GM23338 (cell line): ENCODE measurements at regions not wholly inside any gene's neighbourhood (a gene's known extent, or its start where the extent isn't known, plus 50 kb on each side); places are given as distances from the start of the nearest gene placed in this dataset.

ENCODE experiments used
- ATAC-seq: fragments of 200-7000 bp; cut with Tn5 transposase; 3 replicates; pipeline ENCODE4 v1.9.1; 2020
- DNase-seq: peaks from one replicate; pipeline ENCODE4 v3.0.0-alpha.2; 2015; ENCODE audit warnings: low spot score
- H2AFZ ChIP-seq: fragments of 200-600 bp; sonication (generic); 2 replicates; pipeline ENCODE4 v1.8.0; 2016; ENCODE audit warnings: antibody characterized with exemption, mild to moderate bottlenecking, moderate library complexity
- H3F3A ChIP-seq: fragments of 200-600 bp; sonication (generic); replicated peaks from 2 replicates; pipeline ENCODE4 v1.8.0; 2017; ENCODE audit warnings: antibody characterized with exemption, mixed run types, low read depth
- H3K27ac ChIP-seq: fragments of 200-600 bp; sonication (generic); 2 replicates; pipeline ENCODE4 v1.6.1; 2016; ENCODE audit warnings: low read depth
- H3K27me3 ChIP-seq: fragments of 200-600 bp; sonication (generic); 2 replicates; pipeline ENCODE4 v1.8.0; 2016; ENCODE audit warnings: mild to moderate bottlenecking, mixed run types, moderate library complexity; ENCODE audit not compliant: insufficient read depth
- H3K36me3 ChIP-seq: fragments of 200-600 bp; sonication (generic); 2 replicates; pipeline ENCODE4 v1.8.0; 2016; ENCODE audit warnings: mild to moderate bottlenecking; ENCODE audit not compliant: insufficient read depth
- H3K4me1 ChIP-seq: fragments of 200-600 bp; sonication (generic); 2 replicates; pipeline ENCODE4 v1.8.0; 2016; ENCODE audit warnings: mild to moderate bottlenecking, moderate library complexity; ENCODE audit not compliant: insufficient read depth
- H3K4me2 ChIP-seq: fragments of 200-600 bp; sonication (generic); 2 replicates; pipeline ENCODE4 v1.7.1; 2017; ENCODE audit warnings: mixed run types
- H3K4me3 ChIP-seq: fragments of 200-600 bp; sonication (generic); 2 replicates; pipeline ENCODE4 v1.6.1; 2016; ENCODE audit warnings: mixed run types
- H3K79me2 ChIP-seq: fragments of 200-600 bp; sonication (generic); replicated peaks from 2 replicates; pipeline ENCODE4 v1.8.0; 2017; ENCODE audit warnings: mild to moderate bottlenecking; ENCODE audit not compliant: insufficient read depth
- H3K9me2 ChIP-seq: fragments of 200-600 bp; sonication (generic); 2 replicates; pipeline ENCODE4 v1.8.0; 2017; ENCODE audit not compliant: insufficient read depth
- H4K20me1 ChIP-seq: fragments of 200-600 bp; sonication (generic); replicated peaks from 2 replicates; pipeline ENCODE4 v1.8.0; 2017; ENCODE audit warnings: mild to moderate bottlenecking; ENCODE audit not compliant: insufficient read depth
- H3K27ac Mint-ChIP-seq: 2 replicates; pipeline ENCODE4 v1.8.0; 2020; ENCODE audit warnings: inconsistent platforms, mild to moderate bottlenecking, moderate library complexity, mixed read lengths
- H3K27me3 Mint-ChIP-seq: 3 replicates; pipeline ENCODE4 v1.8.0; 2022; ENCODE audit warnings: low read depth, mild to moderate bottlenecking, moderate library complexity, mixed read lengths, inconsistent platforms; ENCODE audit not compliant: insufficient read depth, poor library complexity
- H3K36me3 Mint-ChIP-seq: 3 replicates; pipeline ENCODE4 v1.8.0; 2021; ENCODE audit warnings: low read depth, mild to moderate bottlenecking, inconsistent platforms, moderate library complexity, mixed read lengths
- H3K4me1 Mint-ChIP-seq: 3 replicates; pipeline ENCODE4 v1.8.0; 2020; ENCODE audit warnings: mild to moderate bottlenecking, inconsistent platforms, mixed read lengths
- H3K4me3 Mint-ChIP-seq: 3 replicates; pipeline ENCODE4 v1.8.0; 2021; ENCODE audit warnings: moderate library complexity, mild to moderate bottlenecking, inconsistent platforms, mixed read lengths
- H3K9me3 Mint-ChIP-seq: 3 replicates; pipeline ENCODE4 v1.8.0; 2020; ENCODE audit warnings: moderate library complexity, mild to moderate bottlenecking, inconsistent platforms, mixed read lengths
- EZH2phosphoT487 ChIP-seq: fragments of 200-600 bp; sonication (generic); IDR thresholded peaks from one replicate; pipeline ENCODE4 v1.8.1; 2018; ENCODE audit warnings: antibody characterized with exemption; ENCODE audit not compliant: unreplicated experiment
- JUNB ChIP-seq: IDR thresholded peaks from one replicate; pipeline ENCODE4 v1.6.1; 2016; ENCODE audit warnings: antibody characterized with exemption; ENCODE audit not compliant: unreplicated experiment
- NANOG ChIP-seq: IDR thresholded peaks from 2 replicates; pipeline ENCODE4 v1.6.1; 2016; ENCODE audit warnings: antibody characterized with exemption, borderline replicate concordance
- POLR2AphosphoS5 ChIP-seq: IDR thresholded peaks from 2 replicates; pipeline ENCODE4 v1.6.1; 2016; ENCODE audit warnings: antibody characterized with exemption, low read depth
- ZNF114 ChIP-seq: fragments of 250-450 bp; sonication (Bioruptor Pico); IDR thresholded peaks from 2 replicates; pipeline ENCODE4 v1.5.0; 2020; ENCODE audit warnings: mild to moderate bottlenecking, moderate library complexity
- ZNF331 ChIP-seq: fragments of 250-450 bp; sonication (Bioruptor Pico); IDR thresholded peaks from 2 replicates; pipeline ENCODE4 v1.5.0; 2020; ENCODE audit warnings: low read depth, mild to moderate bottlenecking, moderate library complexity
- TF ChIP-seq, protein P1 (sequence below), 2 experiments: fragments of 200-600 bp in 1 of 2; sonication (generic) in 1 of 2; conservative IDR thresholded peaks; 2 replicates each; pipeline versions ENCODE4 v1.5.1 to v1.6.1; 2016 to 2017; ENCODE audit warnings: antibody characterized with exemption in 2 of 2, low read depth in 2 of 2, mild to moderate bottlenecking in 2 of 2, moderate library complexity in 1 of 2
- TF ChIP-seq, protein P2 (sequence below): IDR thresholded peaks from 2 replicates; pipeline ENCODE4 v1.6.1; 2016; ENCODE audit warnings: antibody characterized with exemption
- TF ChIP-seq, protein P3 (sequence below): fragments of 250-450 bp; sonication (Bioruptor Pico); IDR thresholded peaks from 2 replicates; pipeline ENCODE4 v1.5.0; 2020; ENCODE audit warnings: mild to moderate bottlenecking, moderate library complexity
- TF ChIP-seq, protein P4 (sequence below): IDR thresholded peaks from one replicate; pipeline ENCODE4 v1.6.1; 2018; ENCODE audit warnings: antibody characterized with exemption; ENCODE audit not compliant: unreplicated experiment

DNA sequence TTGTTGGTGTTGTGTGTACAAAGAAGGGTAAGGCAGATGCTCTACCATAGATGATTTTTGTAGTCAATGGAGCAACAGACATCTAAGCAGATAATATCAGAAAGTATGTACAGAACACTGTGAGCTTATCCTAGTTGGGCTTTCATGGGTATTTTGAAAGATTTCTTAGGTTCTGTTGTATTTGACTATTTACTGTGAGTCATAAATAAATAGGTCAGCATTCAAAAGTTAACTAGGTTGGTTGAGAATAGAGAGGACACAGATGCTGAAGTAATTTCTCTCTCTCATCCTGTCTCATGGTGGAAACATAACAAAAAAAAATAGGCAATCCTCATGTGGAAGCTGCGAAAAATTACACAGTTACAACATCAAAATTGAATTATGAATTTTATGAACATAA lies 413.5 kb downstream of the CCDC91 start:
- no peak overlapping the region for H3K4me2 ChIP-seq
- H3F3A ChIP-seq = no peaks in the 10 kb centered on the region
- Mint-ChIP-seq H3K27me3 (no peaks in the 10 kb centered on the region), H3K4me3 (no peak overlapping the region), H3K9me3 (peaks cover 22% of the 10 kb centered on the region), H3K4me1 (peaks cover 6% of the 10 kb centered on the region; the same call in 2 of the 3 replicates), H3K27ac (no peak overlapping the region), H3K36me3 (peaks cover 22% of the 10 kb centered on the region)
- DNase-seq (no peak), ATAC-seq (no peak)
- H3K27me3 ChIP-seq = no peaks in the 10 kb centered on the region
- no peaks in the 10 kb centered on the region for H4K20me1 ChIP-seq
- H3K4me1 ChIP-seq = peaks cover 9% of the 10 kb centered on the region; the same call in 1 of the 2 replicates
- no peak overlapping the region for H3K4me3 ChIP-seq
- no peaks in the 10 kb centered on the region; the same call in 1 of the 2 replicates for H3K36me3 ChIP-seq
- no peaks in the 10 kb centered on the region; the same call in none of the 2 replicates for H3K9me2 ChIP-seq
- TF ChIP-seq, protein P1, sequence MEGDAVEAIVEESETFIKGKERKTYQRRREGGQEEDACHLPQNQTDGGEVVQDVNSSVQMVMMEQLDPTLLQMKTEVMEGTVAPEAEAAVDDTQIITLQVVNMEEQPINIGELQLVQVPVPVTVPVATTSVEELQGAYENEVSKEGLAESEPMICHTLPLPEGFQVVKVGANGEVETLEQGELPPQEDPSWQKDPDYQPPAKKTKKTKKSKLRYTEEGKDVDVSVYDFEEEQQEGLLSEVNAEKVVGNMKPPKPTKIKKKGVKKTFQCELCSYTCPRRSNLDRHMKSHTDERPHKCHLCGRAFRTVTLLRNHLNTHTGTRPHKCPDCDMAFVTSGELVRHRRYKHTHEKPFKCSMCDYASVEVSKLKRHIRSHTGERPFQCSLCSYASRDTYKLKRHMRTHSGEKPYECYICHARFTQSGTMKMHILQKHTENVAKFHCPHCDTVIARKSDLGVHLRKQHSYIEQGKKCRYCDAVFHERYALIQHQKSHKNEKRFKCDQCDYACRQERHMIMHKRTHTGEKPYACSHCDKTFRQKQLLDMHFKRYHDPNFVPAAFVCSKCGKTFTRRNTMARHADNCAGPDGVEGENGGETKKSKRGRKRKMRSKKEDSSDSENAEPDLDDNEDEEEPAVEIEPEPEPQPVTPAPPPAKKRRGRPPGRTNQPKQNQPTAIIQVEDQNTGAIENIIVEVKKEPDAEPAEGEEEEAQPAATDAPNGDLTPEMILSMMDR (conservative IDR thresholded peaks at IDR 0.05; ENCODE audit: low read depth in 2 of 2) = no peak
- TF ChIP-seq ZNF114 = no peak
- TF ChIP-seq EZH2phosphoT487 = no peak
- TF ChIP-seq, protein P2, sequence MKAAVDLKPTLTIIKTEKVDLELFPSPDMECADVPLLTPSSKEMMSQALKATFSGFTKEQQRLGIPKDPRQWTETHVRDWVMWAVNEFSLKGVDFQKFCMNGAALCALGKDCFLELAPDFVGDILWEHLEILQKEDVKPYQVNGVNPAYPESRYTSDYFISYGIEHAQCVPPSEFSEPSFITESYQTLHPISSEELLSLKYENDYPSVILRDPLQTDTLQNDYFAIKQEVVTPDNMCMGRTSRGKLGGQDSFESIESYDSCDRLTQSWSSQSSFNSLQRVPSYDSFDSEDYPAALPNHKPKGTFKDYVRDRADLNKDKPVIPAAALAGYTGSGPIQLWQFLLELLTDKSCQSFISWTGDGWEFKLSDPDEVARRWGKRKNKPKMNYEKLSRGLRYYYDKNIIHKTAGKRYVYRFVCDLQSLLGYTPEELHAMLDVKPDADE = no peak
- H3K79me2 ChIP-seq = no peaks in the 10 kb centered on the region
- no peak overlapping the region for H2AFZ ChIP-seq
- no peak overlapping the region for H3K27ac ChIP-seq

DNA sequence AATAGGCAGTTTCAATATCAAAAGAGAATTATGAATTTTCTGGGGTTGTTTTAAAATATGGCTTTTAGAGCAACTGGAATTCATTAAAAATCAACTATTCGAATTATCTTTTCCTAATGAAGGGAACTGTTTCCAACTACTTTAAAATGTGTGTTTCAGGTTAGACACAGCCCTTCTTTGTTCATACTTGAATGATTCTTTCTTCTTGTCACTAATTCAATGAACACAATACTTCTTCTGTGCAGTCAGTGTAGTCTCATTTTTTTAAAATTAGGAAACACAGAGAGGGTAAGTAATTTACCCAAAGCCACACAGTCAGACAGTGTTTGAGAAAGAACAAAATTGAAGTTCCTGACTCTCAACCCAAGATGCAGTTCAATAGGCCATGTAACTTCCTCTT lies 414.0 kb downstream of the CCDC91 start:
- no peaks in the 10 kb centered on the region for H3K79me2 ChIP-seq
- peaks cover 9% of the 10 kb centered on the region; the same call in 1 of the 2 replicates for H3K4me1 ChIP-seq
- H3F3A ChIP-seq = no peaks in the 10 kb centered on the region
- peaks cover 10% of the 10 kb centered on the region; the same call in 2 of the 3 replicates for H3K4me1 Mint-ChIP-seq
- H3K9me2 ChIP-seq = no peaks in the 10 kb centered on the region; the same call in none of the 2 replicates
- DNase-seq (no peak), ATAC-seq (no peak)
- no peaks in the 10 kb centered on the region for H3K27me3 ChIP-seq
- no peak overlapping the region for H3K27ac ChIP-seq
- no peak overlapping the region for H3K4me3 Mint-ChIP-seq
- no peaks in the 10 kb centered on the region; the same call in 1 of the 2 replicates for H3K36me3 ChIP-seq
- H3K27ac Mint-ChIP-seq = no peak overlapping the region
- no peaks in the 10 kb centered on the region for H4K20me1 ChIP-seq
- H3K4me3 ChIP-seq = no peak overlapping the region
- H3K36me3 Mint-ChIP-seq = peaks cover 22% of the 10 kb centered on the region
- H3K4me2 ChIP-seq = no peak overlapping the region
- H2AFZ ChIP-seq = no peak overlapping the region
- peaks cover 22% of the 10 kb centered on the region for H3K9me3 Mint-ChIP-seq
- H3K27me3 Mint-ChIP-seq = no peaks in the 10 kb centered on the region
- no peak for TF ChIP-seq EZH2phosphoT487
- TF ChIP-seq, protein P3, sequence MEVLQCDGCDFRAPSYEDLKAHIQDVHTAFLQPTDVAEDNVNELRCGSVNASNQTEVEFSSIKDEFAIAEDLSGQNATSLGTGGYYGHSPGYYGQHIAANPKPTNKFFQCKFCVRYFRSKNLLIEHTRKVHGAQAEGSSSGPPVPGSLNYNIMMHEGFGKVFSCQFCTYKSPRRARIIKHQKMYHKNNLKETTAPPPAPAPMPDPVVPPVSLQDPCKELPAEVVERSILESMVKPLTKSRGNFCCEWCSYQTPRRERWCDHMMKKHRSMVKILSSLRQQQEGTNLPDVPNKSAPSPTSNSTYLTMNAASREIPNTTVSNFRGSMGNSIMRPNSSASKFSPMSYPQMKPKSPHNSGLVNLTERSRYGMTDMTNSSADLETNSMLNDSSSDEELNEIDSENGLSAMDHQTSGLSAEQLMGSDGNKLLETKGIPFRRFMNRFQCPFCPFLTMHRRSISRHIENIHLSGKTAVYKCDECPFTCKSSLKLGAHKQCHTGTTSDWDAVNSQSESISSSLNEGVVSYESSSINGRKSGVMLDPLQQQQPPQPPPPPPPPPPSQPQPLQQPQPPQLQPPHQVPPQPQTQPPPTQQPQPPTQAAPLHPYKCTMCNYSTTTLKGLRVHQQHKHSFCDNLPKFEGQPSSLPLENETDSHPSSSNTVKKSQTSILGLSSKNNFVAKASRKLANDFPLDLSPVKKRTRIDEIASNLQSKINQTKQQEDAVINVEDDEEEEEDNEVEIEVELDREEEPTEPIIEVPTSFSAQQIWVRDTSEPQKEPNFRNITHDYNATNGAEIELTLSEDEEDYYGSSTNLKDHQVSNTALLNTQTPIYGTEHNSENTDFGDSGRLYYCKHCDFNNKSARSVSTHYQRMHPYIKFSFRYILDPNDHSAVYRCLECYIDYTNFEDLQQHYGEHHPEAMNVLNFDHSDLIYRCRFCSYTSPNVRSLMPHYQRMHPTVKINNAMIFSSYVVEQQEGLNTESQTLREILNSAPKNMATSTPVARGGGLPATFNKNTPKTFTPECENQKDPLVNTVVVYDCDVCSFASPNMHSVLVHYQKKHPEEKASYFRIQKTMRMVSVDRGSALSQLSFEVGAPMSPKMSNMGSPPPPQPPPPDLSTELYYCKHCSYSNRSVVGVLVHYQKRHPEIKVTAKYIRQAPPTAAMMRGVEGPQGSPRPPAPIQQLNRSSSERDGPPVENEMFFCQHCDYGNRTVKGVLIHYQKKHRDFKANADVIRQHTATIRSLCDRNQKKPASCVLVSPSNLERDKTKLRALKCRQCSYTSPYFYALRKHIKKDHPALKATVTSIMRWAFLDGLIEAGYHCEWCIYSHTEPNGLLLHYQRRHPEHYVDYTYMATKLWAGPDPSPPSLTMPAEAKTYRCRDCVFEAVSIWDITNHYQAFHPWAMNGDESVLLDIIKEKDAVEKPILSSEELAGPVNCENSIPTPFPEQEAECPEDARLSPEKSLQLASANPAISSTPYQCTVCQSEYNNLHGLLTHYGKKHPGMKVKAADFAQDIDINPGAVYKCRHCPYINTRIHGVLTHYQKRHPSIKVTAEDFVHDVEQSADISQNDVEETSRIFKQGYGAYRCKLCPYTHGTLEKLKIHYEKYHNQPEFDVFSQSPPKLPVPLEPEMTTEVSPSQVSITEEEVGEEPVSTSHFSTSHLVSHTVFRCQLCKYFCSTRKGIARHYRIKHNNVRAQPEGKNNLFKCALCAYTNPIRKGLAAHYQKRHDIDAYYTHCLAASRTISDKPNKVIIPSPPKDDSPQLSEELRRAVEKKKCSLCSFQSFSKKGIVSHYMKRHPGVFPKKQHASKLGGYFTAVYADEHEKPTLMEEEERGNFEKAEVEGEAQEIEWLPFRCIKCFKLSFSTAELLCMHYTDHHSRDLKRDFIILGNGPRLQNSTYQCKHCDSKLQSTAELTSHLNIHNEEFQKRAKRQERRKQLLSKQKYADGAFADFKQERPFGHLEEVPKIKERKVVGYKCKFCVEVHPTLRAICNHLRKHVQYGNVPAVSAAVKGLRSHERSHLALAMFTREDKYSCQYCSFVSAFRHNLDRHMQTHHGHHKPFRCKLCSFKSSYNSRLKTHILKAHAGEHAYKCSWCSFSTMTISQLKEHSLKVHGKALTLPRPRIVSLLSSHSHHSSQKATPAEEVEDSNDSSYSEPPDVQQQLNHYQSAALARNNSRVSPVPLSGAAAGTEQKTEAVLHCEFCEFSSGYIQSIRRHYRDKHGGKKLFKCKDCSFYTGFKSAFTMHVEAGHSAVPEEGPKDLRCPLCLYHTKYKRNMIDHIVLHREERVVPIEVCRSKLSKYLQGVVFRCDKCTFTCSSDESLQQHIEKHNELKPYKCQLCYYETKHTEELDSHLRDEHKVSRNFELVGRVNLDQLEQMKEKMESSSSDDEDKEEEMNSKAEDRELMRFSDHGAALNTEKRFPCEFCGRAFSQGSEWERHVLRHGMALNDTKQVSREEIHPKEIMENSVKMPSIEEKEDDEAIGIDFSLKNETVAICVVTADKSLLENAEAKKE (CRISPR knock-in tag) = no peak
- no peak for TF ChIP-seq JUNB
- TF ChIP-seq NANOG = no peak
- TF ChIP-seq POLR2AphosphoS5 = no peak
- no peak for TF ChIP-seq ZNF331 (CRISPR knock-in tag)
- TF ChIP-seq, protein P4, sequence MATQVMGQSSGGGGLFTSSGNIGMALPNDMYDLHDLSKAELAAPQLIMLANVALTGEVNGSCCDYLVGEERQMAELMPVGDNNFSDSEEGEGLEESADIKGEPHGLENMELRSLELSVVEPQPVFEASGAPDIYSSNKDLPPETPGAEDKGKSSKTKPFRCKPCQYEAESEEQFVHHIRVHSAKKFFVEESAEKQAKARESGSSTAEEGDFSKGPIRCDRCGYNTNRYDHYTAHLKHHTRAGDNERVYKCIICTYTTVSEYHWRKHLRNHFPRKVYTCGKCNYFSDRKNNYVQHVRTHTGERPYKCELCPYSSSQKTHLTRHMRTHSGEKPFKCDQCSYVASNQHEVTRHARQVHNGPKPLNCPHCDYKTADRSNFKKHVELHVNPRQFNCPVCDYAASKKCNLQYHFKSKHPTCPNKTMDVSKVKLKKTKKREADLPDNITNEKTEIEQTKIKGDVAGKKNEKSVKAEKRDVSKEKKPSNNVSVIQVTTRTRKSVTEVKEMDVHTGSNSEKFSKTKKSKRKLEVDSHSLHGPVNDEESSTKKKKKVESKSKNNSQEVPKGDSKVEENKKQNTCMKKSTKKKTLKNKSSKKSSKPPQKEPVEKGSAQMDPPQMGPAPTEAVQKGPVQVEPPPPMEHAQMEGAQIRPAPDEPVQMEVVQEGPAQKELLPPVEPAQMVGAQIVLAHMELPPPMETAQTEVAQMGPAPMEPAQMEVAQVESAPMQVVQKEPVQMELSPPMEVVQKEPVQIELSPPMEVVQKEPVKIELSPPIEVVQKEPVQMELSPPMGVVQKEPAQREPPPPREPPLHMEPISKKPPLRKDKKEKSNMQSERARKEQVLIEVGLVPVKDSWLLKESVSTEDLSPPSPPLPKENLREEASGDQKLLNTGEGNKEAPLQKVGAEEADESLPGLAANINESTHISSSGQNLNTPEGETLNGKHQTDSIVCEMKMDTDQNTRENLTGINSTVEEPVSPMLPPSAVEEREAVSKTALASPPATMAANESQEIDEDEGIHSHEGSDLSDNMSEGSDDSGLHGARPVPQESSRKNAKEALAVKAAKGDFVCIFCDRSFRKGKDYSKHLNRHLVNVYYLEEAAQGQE = no peak
